CD14-positive monocyte (primary cell): ENCODE measurements at regions not wholly inside any gene's neighbourhood (a gene's known extent, or its start where the extent isn't known, plus 50 kb on each side); places are given as distances from the start of the nearest gene placed in this dataset.

Experiments
- DNase-seq, 3 donors: peaks; one replicate each; pipeline ENCODE4 v3.0.0-alpha.2; 2011 to 2022
- H2AFZ ChIP-seq: 2 replicates; pipeline ENCODE4 v1.6.0; 2012; ENCODE audit warnings: mild to moderate bottlenecking, low read depth, low read length, inconsistent platforms; ENCODE audit not compliant: insufficient read depth, poor library complexity, severe bottlenecking
- H3K27ac ChIP-seq, 2 donors: 1 replicate in 1 of 2; 2 replicates in 1 of 2; pipeline ENCODE4 v1.5.1; 2012 to 2013; ENCODE audit warnings: low read length in 2 of 2, control low read depth in 1 of 2, inconsistent platforms in 1 of 2, low read depth in 1 of 2, mild to moderate bottlenecking in 1 of 2
- H3K27me3 ChIP-seq, 2 donors: one replicate each; pipeline versions ENCODE4 v1.6.0 to v1.6.1; 2011 to 2013; ENCODE audit warnings: low read length in 2 of 2; ENCODE audit not compliant: control insufficient read depth in 2 of 2, insufficient read depth in 2 of 2
- H3K36me3 ChIP-seq, 2 donors: replicated peaks in 1 of 2; 1 replicate in 1 of 2; 2 replicates in 1 of 2; pipeline versions ENCODE4 v1.5.1 to v1.6.1; 2012 to 2013; ENCODE audit warnings: low read length in 2 of 2, control low read depth in 1 of 2, inconsistent platforms in 1 of 2, mild to moderate bottlenecking in 1 of 2; ENCODE audit not compliant: insufficient read depth in 2 of 2, control insufficient read depth in 1 of 2
- H3K4me1 ChIP-seq, 2 donors: 1 replicate in 1 of 2; 2 replicates in 1 of 2; pipeline versions ENCODE4 v1.5.1 to v1.6.1; 2012 to 2013; ENCODE audit warnings: low read length in 2 of 2, control low read depth in 1 of 2, inconsistent platforms in 1 of 2, mild to moderate bottlenecking in 1 of 2, moderate library complexity in 1 of 2; ENCODE audit not compliant: insufficient read depth in 2 of 2, control insufficient read depth in 1 of 2
- H3K4me2 ChIP-seq: replicated peaks from 2 replicates; pipeline ENCODE3; 2012; ENCODE audit warnings: low read length, moderate library complexity, mild to moderate bottlenecking; ENCODE audit not compliant: poor library complexity, severe bottlenecking; ENCODE audit errors: extremely low read depth
- H3K4me3 ChIP-seq, 3 experiments: fragments of 200-600 bp in 1 of 3; sonication (generic) in 1 of 3; replicated peaks in 1 of 3; 1 replicate in 2 of 3; 2 replicates in 1 of 3; pipeline ENCODE4 v1.5.1; 2011 to 2013; ENCODE audit warnings: low read length in 3 of 3, mild to moderate bottlenecking in 3 of 3, control low read depth in 2 of 3, low read depth in 2 of 3, inconsistent platforms in 1 of 3, moderate library complexity in 1 of 3
- H3K79me2 ChIP-seq: 2 replicates; pipeline ENCODE4 v1.6.0; 2012; ENCODE audit warnings: mild to moderate bottlenecking, control low read depth, inconsistent platforms, low read length, moderate library complexity; ENCODE audit not compliant: insufficient read depth
- H3K9ac ChIP-seq: 2 replicates; pipeline ENCODE4 v1.6.0; 2017; ENCODE audit warnings: low read length, mild to moderate bottlenecking; ENCODE audit not compliant: insufficient read depth, poor library complexity, severe bottlenecking
- H3K9me3 ChIP-seq, 2 donors: replicated peaks in 1 of 2; 1 replicate in 1 of 2; 2 replicates in 1 of 2; pipeline versions ENCODE4 v1.5.1 to v1.6.1; 2012 to 2013; ENCODE audit warnings: low read length in 2 of 2, control low read depth in 1 of 2; ENCODE audit not compliant: control insufficient read depth in 1 of 2, insufficient read depth in 1 of 2
- H4K20me1 ChIP-seq: 2 replicates; pipeline ENCODE4 v1.6.0; 2012; ENCODE audit warnings: mild to moderate bottlenecking, low read length, control low read depth, moderate library complexity; ENCODE audit not compliant: insufficient read depth
- H3K27ac Mint-ChIP-seq, 7 donors: one replicate each; pipeline ENCODE4 v1.8.0; 2020; ENCODE audit warnings: mild to moderate bottlenecking in 7 of 7, mixed read lengths in 7 of 7, moderate library complexity in 6 of 7, inconsistent platforms in 2 of 7
- H3K27me3 Mint-ChIP-seq, 3 donors: one replicate each; pipeline ENCODE4 v1.8.0; 2021 to 2022; ENCODE audit warnings: low read depth in 3 of 3, mild to moderate bottlenecking in 3 of 3, mixed read lengths in 3 of 3, moderate library complexity in 3 of 3, inconsistent platforms in 1 of 3
- H3K36me3 Mint-ChIP-seq, 2 donors: one replicate each; pipeline ENCODE4 v1.8.0; 2020; ENCODE audit warnings: mixed read lengths in 2 of 2, inconsistent platforms in 1 of 2, mild to moderate bottlenecking in 1 of 2
- H3K4me1 Mint-ChIP-seq: one replicate; pipeline ENCODE4 v1.8.0; 2020; ENCODE audit warnings: mild to moderate bottlenecking, mixed read lengths
- H3K4me3 Mint-ChIP-seq, 2 donors: one replicate each; pipeline ENCODE4 v1.8.0; 2020; ENCODE audit warnings: mild to moderate bottlenecking in 2 of 2, mixed read lengths in 2 of 2, moderate library complexity in 1 of 2
- H3K9me3 Mint-ChIP-seq, 7 donors: one replicate each; pipeline ENCODE4 v1.8.0; 2020 to 2022; ENCODE audit warnings: mixed read lengths in 7 of 7, mild to moderate bottlenecking in 6 of 7, moderate library complexity in 6 of 7, inconsistent platforms in 2 of 7
- WGBS: methylation state at CpG from one replicate; pipeline ENCODE4 v1.1.5; 2013; ENCODE audit warnings: missing lambda C conversion rate; ENCODE audit not compliant: insufficient coverage; 5-methylcytosine and 5-hydroxymethylcytosine counted together
- intact Hi-C, 2 donors: fragments of 100-400 bp; cut with micrococcal nuclease; formaldehyde crosslinking; loops; one replicate each; pipeline versions ENCODE4 v1.15.0 to v1.15.1; 2023
- TF ChIP-seq, protein P1 (sequence below): fragments of 200-600 bp; IDR thresholded peaks from one replicate; pipeline ENCODE4 v1.8.0; 2022; ENCODE audit warnings: antibody characterized with exemption, mild to moderate bottlenecking

DNA sequence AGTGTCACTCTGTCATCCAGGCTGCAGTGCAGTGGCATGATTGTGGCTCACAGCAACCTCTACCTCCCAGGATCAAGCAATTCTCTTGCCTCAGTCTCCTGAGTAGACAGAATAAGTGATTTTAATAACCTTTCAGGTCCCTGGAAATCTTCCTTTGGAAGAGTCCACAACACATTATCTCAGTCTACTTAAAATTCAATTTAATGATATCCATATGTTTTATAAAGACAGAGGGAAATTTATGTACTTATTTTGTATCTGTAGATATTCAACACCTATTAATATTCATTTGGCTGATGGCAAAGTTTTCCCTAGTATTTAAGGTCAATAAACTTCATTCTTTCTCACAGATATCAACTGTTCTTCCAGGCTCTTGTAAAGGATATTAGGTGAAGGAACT, 881.4 kb upstream of the GJE1 start:
- Histone ChIP-seq H3K79me2 (no peaks in the 10 kb centered on the region), H3K27ac (no peak overlapping the region), H3K9ac (no peak overlapping the region), H4K20me1 (no peaks in the 10 kb centered on the region), H3K9me3 (peaks cover 0 to 8% of the 10 kb centered on the region in 2 donors), H3K4me3 (no peak overlapping the region), H3K27me3 (no peaks in the 10 kb centered on the region), H3K4me2 (no peak overlapping the region), H3K4me1 (no peaks in the 10 kb centered on the region), H3K36me3 (no peaks in the 10 kb centered on the region), H2AFZ (no peak overlapping the region)
- Mint-ChIP-seq H3K27ac (no peak overlapping the region), H3K9me3 (peaks cover 0 to 5% (median 0%) of the 10 kb centered on the region in 7 donors), H3K4me1 (no peaks in the 10 kb centered on the region), H3K27me3 (peaks cover 0 to 1% (median 0%) of the 10 kb centered on the region in 3 donors), H3K36me3 (no peaks in the 10 kb centered on the region), H3K4me3 (no peak overlapping the region)
- DNase-seq: no peak
- intact Hi-C loops: no loop called here
- TF ChIP-seq, protein P1, sequence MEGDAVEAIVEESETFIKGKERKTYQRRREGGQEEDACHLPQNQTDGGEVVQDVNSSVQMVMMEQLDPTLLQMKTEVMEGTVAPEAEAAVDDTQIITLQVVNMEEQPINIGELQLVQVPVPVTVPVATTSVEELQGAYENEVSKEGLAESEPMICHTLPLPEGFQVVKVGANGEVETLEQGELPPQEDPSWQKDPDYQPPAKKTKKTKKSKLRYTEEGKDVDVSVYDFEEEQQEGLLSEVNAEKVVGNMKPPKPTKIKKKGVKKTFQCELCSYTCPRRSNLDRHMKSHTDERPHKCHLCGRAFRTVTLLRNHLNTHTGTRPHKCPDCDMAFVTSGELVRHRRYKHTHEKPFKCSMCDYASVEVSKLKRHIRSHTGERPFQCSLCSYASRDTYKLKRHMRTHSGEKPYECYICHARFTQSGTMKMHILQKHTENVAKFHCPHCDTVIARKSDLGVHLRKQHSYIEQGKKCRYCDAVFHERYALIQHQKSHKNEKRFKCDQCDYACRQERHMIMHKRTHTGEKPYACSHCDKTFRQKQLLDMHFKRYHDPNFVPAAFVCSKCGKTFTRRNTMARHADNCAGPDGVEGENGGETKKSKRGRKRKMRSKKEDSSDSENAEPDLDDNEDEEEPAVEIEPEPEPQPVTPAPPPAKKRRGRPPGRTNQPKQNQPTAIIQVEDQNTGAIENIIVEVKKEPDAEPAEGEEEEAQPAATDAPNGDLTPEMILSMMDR: no peak

DNA sequence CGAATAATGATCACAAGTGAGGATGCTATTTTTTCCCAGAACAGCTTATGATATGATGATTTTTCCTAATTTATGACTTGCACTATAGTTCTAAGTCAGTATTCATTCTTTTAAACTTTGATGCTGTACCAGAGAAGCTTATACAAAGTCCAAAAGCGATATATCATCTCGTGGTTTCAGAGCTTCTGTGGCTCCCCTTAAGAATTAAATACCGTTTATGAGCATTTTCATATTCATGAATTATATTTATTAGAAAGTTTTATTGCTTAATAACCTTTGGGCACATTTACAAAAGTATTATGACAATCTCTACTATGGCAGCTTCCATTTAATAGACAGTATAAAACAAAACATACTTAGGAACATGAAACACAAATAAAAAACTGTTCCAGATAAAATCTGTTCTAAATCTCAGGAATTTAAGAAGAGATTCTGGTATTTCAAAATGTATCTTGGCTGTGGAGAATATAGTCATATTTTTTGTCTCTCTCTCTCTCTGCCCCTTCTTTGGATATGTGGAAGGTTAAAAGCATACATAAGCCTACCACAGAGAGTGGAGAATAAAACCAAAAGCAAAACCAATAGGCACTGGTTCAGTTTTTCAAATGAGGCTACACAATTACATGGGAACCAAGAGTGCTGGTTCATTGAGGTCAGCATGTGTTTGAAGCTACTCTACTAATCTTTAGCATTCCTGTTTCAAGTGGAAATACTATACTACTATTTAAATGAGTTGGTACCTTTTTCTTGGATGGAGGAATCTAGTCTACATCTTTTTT, 884.5 kb upstream of the GJE1 start:
- Histone ChIP-seq H3K79me2 (no peaks in the 10 kb centered on the region), H3K4me3 (no peak overlapping the region), H2AFZ (no peak overlapping the region), H3K9ac (no peak overlapping the region), H4K20me1 (no peaks in the 10 kb centered on the region), H3K27ac (no peak overlapping the region), H3K4me1 (no peaks in the 10 kb centered on the region), H3K36me3 (no peaks in the 10 kb centered on the region), H3K4me2 (no peak overlapping the region), H3K27me3 (no peaks in the 10 kb centered on the region), H3K9me3 (no peaks in the 10 kb centered on the region)
- TF ChIP-seq, protein P1: no peak
- H3K27ac Mint-ChIP-seq: no peak overlapping the region
- intact Hi-C loops: no loop called here
- H3K36me3 Mint-ChIP-seq: no peaks in the 10 kb centered on the region
- H3K9me3 Mint-ChIP-seq: peaks cover 0 to 3% (median 0%) of the 10 kb centered on the region in 7 donors
- no CpG with 5 or more reads among the region's 4 CpGs for WGBS
- no peak overlapping the region for H3K4me3 Mint-ChIP-seq
- H3K4me1 Mint-ChIP-seq: no peaks in the 10 kb centered on the region
- DNase-seq: no peak
- peaks cover 0 to 1% (median 0%) of the 10 kb centered on the region in 3 donors for H3K27me3 Mint-ChIP-seq
